Effector memory CD8-positive, alpha-beta T cell (primary cell): ENCODE measurements at regions not wholly inside any gene's neighbourhood (a gene's known extent, or its start where the extent isn't known, plus 50 kb on each side); places are given as distances from the start of the nearest gene placed in this dataset.

Source experiments
- ATAC-seq: fragments of 150-1000 bp; cut with Tn5 transposase; replicated peaks from 2 replicates; pipeline ENCODE4 v1.10.0; 2021; ENCODE audit warnings: mild to moderate bottlenecking, moderate library complexity
- DNase-seq, 3 experiments: peaks; one replicate each; pipeline ENCODE4 v3.0.0; 2021
- H3K27ac Mint-ChIP-seq, 2 donors: one replicate each; pipeline ENCODE4 v1.8.0; 2022; ENCODE audit warnings: mild to moderate bottlenecking in 2 of 2, mixed read lengths in 2 of 2, moderate library complexity in 2 of 2
- H3K27me3 Mint-ChIP-seq, 2 donors: one replicate each; pipeline ENCODE4 v1.8.0; 2022; ENCODE audit warnings: mixed read lengths in 2 of 2
- H3K36me3 Mint-ChIP-seq: one replicate; pipeline ENCODE4 v1.8.0; 2022; ENCODE audit warnings: mild to moderate bottlenecking, moderate library complexity, mixed read lengths; ENCODE audit not compliant: insufficient read depth
- H3K4me1 Mint-ChIP-seq, 2 donors: one replicate each; pipeline ENCODE4 v1.8.0; 2022; ENCODE audit warnings: low read depth in 2 of 2, mixed read lengths in 2 of 2
- H3K4me3 Mint-ChIP-seq, 2 donors: one replicate each; pipeline ENCODE4 v1.8.0; 2022; ENCODE audit warnings: mild to moderate bottlenecking in 2 of 2, mixed read lengths in 2 of 2, moderate library complexity in 2 of 2
- H3K9me3 Mint-ChIP-seq, 2 donors: one replicate each; pipeline ENCODE4 v1.8.0; 2022; ENCODE audit warnings: mixed read lengths in 2 of 2

- ATAC-seq, result no peak
- Mint-ChIP-seq H3K36me3 (peaks cover 1% of the 10 kb centered on the region), H3K9me3 (no peaks in the 10 kb centered on the region), H3K4me3 (no peak overlapping the region), H3K27ac (peak overlapping the region in 1 of 2 donors; percentile 36), H3K4me1 (peaks cover 0 to 3% of the 10 kb centered on the region in 2 donors), H3K27me3 (no peaks in the 10 kb centered on the region)
- DNase-seq, result no peak
Observed at GRCh38 chr6:15129887-15130286, 116.0 kb upstream of the JARID2 start.

- H3K4me1 Mint-ChIP-seq, result peaks cover 0 to 3% of the 10 kb centered on the region in 2 donors
- no peak for ATAC-seq
- peaks cover 3% of the 10 kb centered on the region for H3K36me3 Mint-ChIP-seq
- no peak overlapping the region for H3K27ac Mint-ChIP-seq
- no peaks in the 10 kb centered on the region for H3K9me3 Mint-ChIP-seq
- DNase-seq, result no peak
- H3K4me3 Mint-ChIP-seq, result no peak overlapping the region
- H3K27me3 Mint-ChIP-seq, result no peaks in the 10 kb centered on the region
Observed at GRCh38 chr6:15131234-15131633, 114.6 kb upstream of the JARID2 start.

DNA sequence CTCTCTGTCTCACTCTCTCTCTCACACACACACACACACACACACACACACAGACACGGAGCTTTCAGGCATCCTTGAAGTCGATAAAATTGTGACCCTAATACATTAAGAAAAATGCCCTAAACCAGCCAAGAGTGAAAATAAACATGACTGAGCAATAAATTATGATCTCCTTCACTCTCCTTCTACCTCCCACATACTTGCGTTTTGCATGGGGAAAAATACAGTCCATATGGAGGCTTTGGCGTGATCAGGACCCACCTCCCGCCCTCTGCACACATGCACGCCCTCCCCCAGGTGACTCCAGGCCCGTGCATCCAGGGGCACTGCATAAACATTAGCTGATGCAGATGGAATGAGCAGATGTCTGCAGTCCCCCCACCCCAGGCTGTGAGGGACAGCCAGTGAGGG lies 114.2 kb upstream of the JARID2 start:
- DNase-seq (no peak), ATAC-seq (no peak)
- Mint-ChIP-seq H3K4me3 (no peak overlapping the region), H3K27me3 (no peaks in the 10 kb centered on the region), H3K36me3 (peaks cover 3% of the 10 kb centered on the region), H3K27ac (no peak overlapping the region), H3K4me1 (peaks cover 0 to 3% of the 10 kb centered on the region in 2 donors), H3K9me3 (no peaks in the 10 kb centered on the region)

- no peaks in the 10 kb centered on the region for H3K27me3 Mint-ChIP-seq
Observed at GRCh38 chr6:15132167-15132566, 113.7 kb upstream of the JARID2 start.

GRCh38 chr6:15132854-15133670 lies 112.8 kb upstream of the JARID2 start:
- Mint-ChIP-seq H3K4me1 (peaks cover 0 to 3% of the 10 kb centered on the region in 2 donors), H3K36me3 (peaks cover 3% of the 10 kb centered on the region), H3K4me3 (no peak overlapping the region), H3K27ac (no peak overlapping the region), H3K27me3 (no peaks in the 10 kb centered on the region), H3K9me3 (no peaks in the 10 kb centered on the region)
- no peak for ATAC-seq
- no peak for DNase-seq

More at GRCh38 chr6:15132167-15132566, 113.7 kb upstream of the JARID2 start:
- Mint-ChIP-seq H3K4me3 (no peak overlapping the region), H3K9me3 (no peaks in the 10 kb centered on the region), H3K27ac (no peak overlapping the region), H3K4me1 (peaks cover 0 to 3% of the 10 kb centered on the region in 2 donors), H3K36me3 (peaks cover 3% of the 10 kb centered on the region)
- DNase-seq (no peak), ATAC-seq (no peak)

DNA sequence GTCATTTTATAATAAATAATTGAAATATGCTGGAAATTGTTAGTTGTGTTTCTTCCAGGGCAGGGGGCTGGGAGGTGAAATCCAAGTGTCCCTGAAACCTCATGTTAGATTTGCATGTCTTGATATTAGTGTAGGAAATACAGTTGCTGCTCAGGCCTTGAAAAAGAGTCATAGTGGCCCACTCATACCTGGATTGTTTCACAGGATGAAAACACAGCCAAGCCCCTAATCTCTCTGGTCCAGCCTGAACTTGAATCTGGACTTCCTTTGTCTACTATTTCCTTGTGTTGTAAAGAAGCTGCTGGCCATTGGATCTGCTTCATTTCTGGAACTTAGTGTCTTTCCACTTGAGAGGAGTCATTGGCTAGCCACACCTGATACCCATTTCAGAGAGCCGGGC lies 108.8 kb upstream of the JARID2 start:
- DNase-seq (no peak), ATAC-seq (no peak)
- Mint-ChIP-seq H3K27ac (peak overlapping the region in 1 of 2 donors; percentile 15), H3K4me3 (no peak overlapping the region), H3K36me3 (peaks cover 3% of the 10 kb centered on the region), H3K4me1 (peaks cover 0 to 3% of the 10 kb centered on the region in 2 donors), H3K9me3 (no peaks in the 10 kb centered on the region), H3K27me3 (peaks cover 0 to under 1% of the 10 kb centered on the region in 2 donors)

GRCh38 chr6:15143086-15143485 lies 102.8 kb upstream of the JARID2 start:
- ATAC-seq (no peak), DNase-seq (no peak)
- H3K4me1 Mint-ChIP-seq, result no peaks in the 10 kb centered on the region
- peaks cover 2% of the 10 kb centered on the region for H3K36me3 Mint-ChIP-seq
- no peaks in the 10 kb centered on the region for H3K9me3 Mint-ChIP-seq
- H3K4me3 Mint-ChIP-seq, result no peak overlapping the region
- no peak overlapping the region for H3K27ac Mint-ChIP-seq
- H3K27me3 Mint-ChIP-seq, result peaks cover 17 to 26% of the 10 kb centered on the region in 2 donors

- no peak for ATAC-seq
- Mint-ChIP-seq H3K4me1 (no peaks in the 10 kb centered on the region), H3K27ac (no peak overlapping the region), H3K36me3 (peaks cover 2% of the 10 kb centered on the region), H3K9me3 (no peaks in the 10 kb centered on the region), H3K4me3 (no peak overlapping the region), H3K27me3 (peaks cover 17 to 29% of the 10 kb centered on the region in 2 donors)
- DNase-seq, result no peak
Observed at GRCh38 chr6:15143540-15143939, 102.3 kb upstream of the JARID2 start.

GRCh38 chr6:15145821-15146220 lies 100.0 kb upstream of the JARID2 start:
- Mint-ChIP-seq H3K27me3 (peaks cover 17 to 35% of the 10 kb centered on the region in 2 donors), H3K27ac (no peak overlapping the region), H3K4me3 (no peak overlapping the region), H3K36me3 (peaks cover 2% of the 10 kb centered on the region), H3K9me3 (no peaks in the 10 kb centered on the region), H3K4me1 (no peaks in the 10 kb centered on the region)
- no peak for ATAC-seq
- DNase-seq, result no peak

DNA sequence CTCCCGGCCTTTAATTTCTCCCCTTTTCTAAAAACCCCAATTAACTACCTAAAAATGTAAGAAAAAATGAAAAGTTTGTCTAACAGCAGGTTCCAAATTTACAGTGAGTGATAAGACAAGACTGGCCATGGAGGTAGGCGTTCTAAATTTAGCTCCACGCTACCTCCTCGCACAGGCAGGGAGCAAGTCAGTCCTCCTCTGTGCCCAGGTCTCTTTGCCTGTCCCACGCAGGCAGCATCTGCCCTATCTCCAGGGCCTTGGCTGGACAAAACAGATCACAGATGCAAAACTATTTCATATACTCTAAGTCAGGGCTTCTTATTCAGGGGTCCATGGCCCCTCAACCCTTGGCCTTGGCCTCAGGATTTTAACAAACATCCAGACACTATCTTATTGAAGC lies 98.0 kb upstream of the JARID2 start:
- peaks cover 2% of the 10 kb centered on the region for H3K36me3 Mint-ChIP-seq
- no peaks in the 10 kb centered on the region for H3K9me3 Mint-ChIP-seq
- H3K4me1 Mint-ChIP-seq, result no peaks in the 10 kb centered on the region
- no peak for DNase-seq
- H3K27me3 Mint-ChIP-seq, result peaks cover 17 to 27% of the 10 kb centered on the region in 2 donors
- no peak overlapping the region for H3K4me3 Mint-ChIP-seq
- no peak for ATAC-seq
- H3K27ac Mint-ChIP-seq, result no peak overlapping the region

GRCh38 chr6:15148356-15148946 lies 97.4 kb upstream of the JARID2 start:
- DNase-seq (no peak), ATAC-seq (no peak)
- Mint-ChIP-seq H3K4me3 (no peak overlapping the region), H3K4me1 (no peaks in the 10 kb centered on the region), H3K27me3 (peaks cover 16 to 21% of the 10 kb centered on the region in 2 donors), H3K27ac (no peak overlapping the region), H3K36me3 (no peaks in the 10 kb centered on the region), H3K9me3 (no peaks in the 10 kb centered on the region)

DNA sequence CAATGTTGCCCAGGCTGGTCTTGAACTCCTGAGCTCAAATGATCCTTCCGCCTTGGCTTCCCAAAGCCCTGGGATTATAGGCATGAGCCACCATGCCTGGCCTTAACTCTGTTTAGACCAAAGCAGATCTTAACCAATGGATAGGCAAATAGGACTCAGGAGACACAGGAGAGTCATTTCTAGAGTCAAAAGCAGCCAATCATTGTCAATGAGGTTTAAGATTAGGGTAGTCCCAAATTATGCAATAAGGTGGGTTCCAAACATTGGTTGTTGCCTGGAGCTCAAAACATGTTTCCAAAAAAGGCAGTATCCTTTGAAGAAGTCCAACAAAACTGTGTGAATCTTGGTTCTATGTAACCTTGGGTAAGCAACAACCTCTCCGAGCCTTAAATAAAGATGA lies 95.7 kb upstream of the JARID2 start:
- ATAC-seq, result no peak
- Mint-ChIP-seq H3K36me3 (no peaks in the 10 kb centered on the region), H3K27ac (no peak overlapping the region), H3K27me3 (peaks cover 5 to 15% of the 10 kb centered on the region in 2 donors), H3K9me3 (no peaks in the 10 kb centered on the region), H3K4me3 (no peak overlapping the region), H3K4me1 (no peaks in the 10 kb centered on the region)
- DNase-seq, result no peak

DNA sequence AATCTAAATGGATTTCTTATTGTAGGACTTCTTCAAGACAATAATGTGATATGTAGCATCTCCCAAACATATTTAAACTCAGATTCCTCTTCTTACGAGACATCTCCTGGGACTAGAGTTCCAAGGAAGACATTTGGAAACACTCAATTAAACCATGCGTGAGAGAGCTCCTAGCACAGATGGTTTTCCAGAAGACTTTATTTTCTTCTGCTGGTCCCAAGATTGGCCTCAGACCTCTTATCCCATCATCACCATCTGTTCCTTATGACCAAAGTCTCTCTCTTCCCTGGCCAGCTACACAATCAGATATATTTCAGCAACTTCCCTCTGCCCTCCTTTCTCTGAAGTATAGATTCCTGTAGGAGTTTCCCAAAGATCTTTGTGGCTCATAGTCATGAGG lies 93.2 kb upstream of the JARID2 start:
- no peaks in the 10 kb centered on the region for H3K4me1 Mint-ChIP-seq
- DNase-seq (no peak), ATAC-seq (no peak)
- H3K27me3 Mint-ChIP-seq, result peaks cover 0 to 16% of the 10 kb centered on the region in 2 donors
- no peaks in the 10 kb centered on the region for H3K36me3 Mint-ChIP-seq
- H3K4me3 Mint-ChIP-seq, result no peak overlapping the region
- H3K9me3 Mint-ChIP-seq, result no peaks in the 10 kb centered on the region
- H3K27ac Mint-ChIP-seq, result no peak overlapping the region

DNA sequence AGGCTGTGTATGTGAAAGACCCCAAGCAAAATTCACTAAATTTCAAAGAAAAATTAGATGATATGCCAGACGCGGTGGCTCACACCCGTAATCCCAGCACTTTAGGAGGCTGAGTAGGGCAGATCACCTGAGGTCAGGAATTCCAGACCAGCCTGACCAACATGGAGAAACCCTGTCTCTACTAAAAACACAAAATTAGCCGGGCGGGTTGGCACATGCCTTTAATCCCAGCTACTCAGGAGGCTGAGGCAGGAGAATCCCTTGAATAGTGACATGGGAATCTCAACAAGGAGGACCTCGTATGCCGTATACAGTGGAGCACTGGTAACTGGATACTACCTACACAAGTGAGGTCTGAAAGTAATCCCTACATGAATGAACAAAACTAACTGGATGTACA lies 92.7 kb upstream of the JARID2 start:
- H3K27me3 Mint-ChIP-seq, result peaks cover 0 to 16% of the 10 kb centered on the region in 2 donors
- H3K4me3 Mint-ChIP-seq, result no peak overlapping the region
- ATAC-seq (no peak), DNase-seq (no peak)
- H3K9me3 Mint-ChIP-seq, result no peaks in the 10 kb centered on the region
- H3K4me1 Mint-ChIP-seq, result no peaks in the 10 kb centered on the region
- H3K36me3 Mint-ChIP-seq, result no peaks in the 10 kb centered on the region
- no peak overlapping the region for H3K27ac Mint-ChIP-seq
